ENCODE measurements at regions not wholly inside any gene's neighbourhood (a gene's known extent, or its start where the extent isn't known, plus 50 kb on each side); places are given as distances from the start of the nearest gene placed in this dataset.

DNA sequence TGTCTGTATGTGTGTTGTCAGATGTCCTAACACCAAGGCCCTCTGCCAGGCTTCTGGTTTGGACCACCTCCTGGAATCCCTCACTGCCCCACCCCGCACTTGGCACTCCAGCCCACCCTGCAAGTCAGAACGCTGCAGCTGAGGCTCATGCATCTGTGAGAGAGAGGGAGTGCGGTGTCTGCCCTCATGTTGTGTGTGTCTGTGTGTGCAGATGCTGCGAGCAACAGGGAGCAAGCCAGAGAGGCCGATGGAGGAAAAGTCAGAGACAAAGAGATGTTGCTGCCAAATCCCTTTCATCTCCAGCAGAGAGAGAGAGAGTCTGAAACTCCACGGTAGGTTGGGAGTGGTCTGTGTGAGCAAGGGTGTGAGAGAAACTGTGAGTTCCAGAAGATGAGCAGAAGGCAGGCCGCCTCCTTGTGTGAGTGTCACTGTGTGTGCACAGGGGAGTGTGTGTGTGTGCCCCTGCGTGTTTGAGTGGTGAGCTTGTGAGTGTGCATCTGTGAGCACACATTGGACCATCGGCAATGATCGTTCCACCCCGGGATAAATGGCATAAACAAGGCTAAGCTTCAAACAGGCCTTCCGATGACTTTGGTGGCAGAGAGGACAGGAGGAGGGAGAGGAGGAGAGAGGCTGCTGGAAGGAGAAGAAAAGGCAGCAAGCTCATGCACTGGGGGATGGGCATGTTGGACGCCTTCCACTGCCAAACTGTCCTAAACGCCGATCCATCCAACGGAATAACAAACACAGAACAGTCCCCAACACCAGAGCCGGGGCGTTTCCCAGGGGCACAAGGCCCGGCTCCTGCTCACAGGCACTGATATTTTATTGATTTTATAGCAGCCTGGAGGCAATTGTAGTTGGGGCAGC lies 99.2 kb upstream of the GRIK3 start:
- ChIA-PET POLR2A (no interaction called here), CTCF (no interaction called here)
- ATAC-seq (no peak), DNase-seq (no peak)
- Mint-ChIP-seq H3K36me3 (ENCODE audit: low read depth) (no peaks in the 10 kb centered on the region), H3K4me1 (ENCODE audit: low read depth) (no peaks in the 10 kb centered on the region), H3K27ac (no peak overlapping the region), H3K27me3 (peaks cover 9% of the 10 kb centered on the region), H3K4me3 (no peak overlapping the region), H3K9me3 (no peaks in the 10 kb centered on the region)
- intact Hi-C loops (cut with micrococcal nuclease), result no loop called here
- TF ChIP-seq, protein P1, sequence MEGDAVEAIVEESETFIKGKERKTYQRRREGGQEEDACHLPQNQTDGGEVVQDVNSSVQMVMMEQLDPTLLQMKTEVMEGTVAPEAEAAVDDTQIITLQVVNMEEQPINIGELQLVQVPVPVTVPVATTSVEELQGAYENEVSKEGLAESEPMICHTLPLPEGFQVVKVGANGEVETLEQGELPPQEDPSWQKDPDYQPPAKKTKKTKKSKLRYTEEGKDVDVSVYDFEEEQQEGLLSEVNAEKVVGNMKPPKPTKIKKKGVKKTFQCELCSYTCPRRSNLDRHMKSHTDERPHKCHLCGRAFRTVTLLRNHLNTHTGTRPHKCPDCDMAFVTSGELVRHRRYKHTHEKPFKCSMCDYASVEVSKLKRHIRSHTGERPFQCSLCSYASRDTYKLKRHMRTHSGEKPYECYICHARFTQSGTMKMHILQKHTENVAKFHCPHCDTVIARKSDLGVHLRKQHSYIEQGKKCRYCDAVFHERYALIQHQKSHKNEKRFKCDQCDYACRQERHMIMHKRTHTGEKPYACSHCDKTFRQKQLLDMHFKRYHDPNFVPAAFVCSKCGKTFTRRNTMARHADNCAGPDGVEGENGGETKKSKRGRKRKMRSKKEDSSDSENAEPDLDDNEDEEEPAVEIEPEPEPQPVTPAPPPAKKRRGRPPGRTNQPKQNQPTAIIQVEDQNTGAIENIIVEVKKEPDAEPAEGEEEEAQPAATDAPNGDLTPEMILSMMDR (IDR thresholded peaks at IDR 0.05), result no peak

GRCh38 chr1:37134599-37134998 lies 100.3 kb upstream of the GRIK3 start:
- H3K27me3 Mint-ChIP-seq, result peaks cover 9% of the 10 kb centered on the region
- H3K4me1 Mint-ChIP-seq (ENCODE audit: low read depth), result no peaks in the 10 kb centered on the region
- intact Hi-C loops (cut with micrococcal nuclease), result no loop called here
- no peaks in the 10 kb centered on the region for H3K9me3 Mint-ChIP-seq
- no peaks in the 10 kb centered on the region for H3K36me3 Mint-ChIP-seq (ENCODE audit: low read depth)
- ChIA-PET POLR2A (no interaction called here), CTCF (interaction anchor here (0.8 kb wide), 1 partner anchor 15 kb away, joined by 3 read pairs; no protein-coding TSS in a partner anchor)
- TF ChIP-seq, protein P1 (IDR thresholded peaks at IDR 0.05), result no peak
- H3K27ac Mint-ChIP-seq, result no peak overlapping the region
- ATAC-seq (no peak), DNase-seq (no peak)
- H3K4me3 Mint-ChIP-seq, result no peak overlapping the region

GRCh38 chr1:37135032-37135431 lies 100.7 kb upstream of the GRIK3 start:
- Mint-ChIP-seq H3K9me3 (no peaks in the 10 kb centered on the region), H3K36me3 (ENCODE audit: low read depth) (no peaks in the 10 kb centered on the region), H3K27ac (no peak overlapping the region), H3K27me3 (peaks cover 9% of the 10 kb centered on the region), H3K4me3 (no peak overlapping the region), H3K4me1 (ENCODE audit: low read depth) (no peaks in the 10 kb centered on the region)
- intact Hi-C loops (cut with micrococcal nuclease), result no loop called here
- ATAC-seq, result no peak
- ChIA-PET CTCF (interaction anchor here (0.8 kb wide), 1 partner anchor 15 kb away, joined by 3 read pairs; no protein-coding TSS in a partner anchor), POLR2A (no interaction called here)
- TF ChIP-seq, protein P1 (IDR thresholded peaks at IDR 0.05), result no peak
- DNase-seq, result no peak

DNA sequence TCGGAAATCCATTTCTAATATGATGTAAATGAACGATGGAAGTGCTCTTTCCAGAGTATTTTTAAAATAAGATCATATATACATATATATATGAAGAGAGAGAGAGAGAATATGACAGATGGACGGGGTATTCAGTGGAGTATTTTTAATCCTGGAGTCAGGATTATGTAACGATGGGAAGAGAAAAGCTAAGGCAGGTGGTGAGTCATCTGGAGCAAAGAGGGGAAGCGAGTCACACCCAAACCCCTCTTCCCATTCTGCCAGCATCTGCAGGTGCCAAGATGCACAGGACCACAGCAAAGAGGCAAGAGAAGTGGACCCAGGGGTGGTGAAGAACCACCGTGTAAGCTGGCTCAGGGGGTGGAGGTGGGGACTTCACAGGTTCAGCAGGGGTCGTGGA lies 102.7 kb upstream of the GRIK3 start:
- peaks cover 6% of the 10 kb centered on the region for H3K27me3 Mint-ChIP-seq
- POLR2A ChIA-PET, result no interaction called here
- no peak overlapping the region for H3K27ac Mint-ChIP-seq
- no peaks in the 10 kb centered on the region for H3K9me3 Mint-ChIP-seq
- TF ChIP-seq, protein P1 (IDR thresholded peaks at IDR 0.05), result no peak
- CTCF ChIA-PET, result no interaction called here
- H3K36me3 Mint-ChIP-seq (ENCODE audit: low read depth), result no peaks in the 10 kb centered on the region
- no peak for DNase-seq
- no peak for ATAC-seq
- H3K4me3 Mint-ChIP-seq, result no peak overlapping the region
- no peaks in the 10 kb centered on the region for H3K4me1 Mint-ChIP-seq (ENCODE audit: low read depth)
- intact Hi-C loops (cut with micrococcal nuclease), result no loop called here

DNA sequence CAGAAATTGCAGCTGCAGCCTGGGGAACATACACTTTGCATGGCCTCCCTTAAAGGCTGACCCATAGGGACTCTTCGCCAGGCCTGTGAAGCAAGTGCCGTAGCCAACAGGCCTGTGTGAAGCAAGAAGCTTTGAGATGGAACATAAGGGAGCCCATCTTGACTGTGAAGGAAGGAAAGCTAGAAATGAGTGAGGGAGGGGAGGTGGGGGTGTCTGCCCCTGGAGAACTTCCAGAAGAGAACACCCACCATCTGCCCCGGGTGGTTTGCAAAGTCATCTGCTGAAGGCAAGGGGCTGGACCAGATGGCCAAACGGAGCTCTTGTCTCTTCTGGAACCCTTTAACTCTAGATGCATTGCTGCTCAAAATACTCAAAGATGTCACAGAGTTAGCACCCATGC lies 103.3 kb upstream of the GRIK3 start:
- no peak for DNase-seq
- TF ChIP-seq, protein P1 (IDR thresholded peaks at IDR 0.05), result no peak
- intact Hi-C loops (cut with micrococcal nuclease), result no loop called here
- H3K27ac Mint-ChIP-seq, result no peak overlapping the region
- no peaks in the 10 kb centered on the region for H3K4me1 Mint-ChIP-seq (ENCODE audit: low read depth)
- H3K36me3 Mint-ChIP-seq (ENCODE audit: low read depth), result no peaks in the 10 kb centered on the region
- CTCF ChIA-PET, result no interaction called here
- H3K4me3 Mint-ChIP-seq, result no peak overlapping the region
- ATAC-seq, result no peak
- no peaks in the 10 kb centered on the region for H3K9me3 Mint-ChIP-seq
- H3K27me3 Mint-ChIP-seq, result peaks cover 8% of the 10 kb centered on the region
- POLR2A ChIA-PET, result no interaction called here
